ENCODE measurements at regions not wholly inside any gene's neighbourhood (a gene's known extent, or its start where the extent isn't known, plus 50 kb on each side); places are given as distances from the start of the nearest gene placed in this dataset.

- TF ChIP-seq CTCF (IDR thresholded peaks at IDR 0.05; ENCODE audit: poor library complexity) (no peak), EZH2 (IDR thresholded peaks at IDR 0.05; ENCODE audit: borderline replicate concordance) (no peak)
Observed at GRCh38 chr7:9937944-9938631, 1035.6 kb upstream of the PHF14 start.

Data from hepatocyte (in vitro differentiated cells).